PFSK-1 (cell line): ENCODE measurements at regions not wholly inside any gene's neighbourhood (a gene's known extent, or its start where the extent isn't known, plus 50 kb on each side); places are given as distances from the start of the nearest gene placed in this dataset.

Experiments used
- FOXP2 ChIP-seq: optimal IDR thresholded peaks from 2 replicates; pipeline ENCODE3; 2011; ENCODE audit warnings: borderline replicate concordance, control low read depth, inconsistent platforms; ENCODE audit not compliant: insufficient read depth; ENCODE audit errors: extremely low read length, extremely low read depth
- POLR2AphosphoS5 ChIP-seq: IDR thresholded peaks from 2 replicates; pipeline ENCODE4 v1.6.1; 2012; ENCODE audit warnings: low read depth, mild to moderate bottlenecking, control low read depth, low read length, moderate library complexity
- REST ChIP-seq, 2 experiments: IDR thresholded peaks; 2 replicates each; pipeline versions ENCODE4 v1.6.1 to v1.8.0; 2011 to 2012; ENCODE audit warnings: low read depth in 2 of 2, low read length in 2 of 2, control low read depth in 1 of 2, inconsistent platforms in 1 of 2, mild to moderate bottlenecking in 1 of 2, moderate library complexity in 1 of 2; ENCODE audit not compliant: insufficient read depth in 1 of 2
- SIN3A ChIP-seq: IDR thresholded peaks from 2 replicates; pipeline ENCODE4 v1.6.1; 2012; ENCODE audit warnings: mild to moderate bottlenecking, low read length, moderate library complexity, borderline replicate concordance; ENCODE audit not compliant: insufficient read depth
- TAF1 ChIP-seq: IDR thresholded peaks from 2 replicates; pipeline ENCODE4 v1.6.1; 2012; ENCODE audit warnings: low read length, control low read depth, borderline replicate concordance; ENCODE audit not compliant: insufficient read depth

- no peak for TF ChIP-seq POLR2AphosphoS5
- no peak for TF ChIP-seq REST (IDR thresholded peaks at IDR 0.05; ENCODE audit: insufficient read depth in 1 of 2, low read depth in 2 of 2, low read length in 2 of 2)
- no peak for TF ChIP-seq SIN3A
- no peak for TF ChIP-seq TAF1
- no peak for TF ChIP-seq FOXP2
Measured at GRCh38 chr12:115481141-115481540, 796.4 kb downstream of the MED13L start.
